HL-60 (cell line): ENCODE measurements at regions not wholly inside any gene's neighbourhood (a gene's known extent, or its start where the extent isn't known, plus 50 kb on each side); places are given as distances from the start of the nearest gene placed in this dataset.

Experiments used
- CTCF ChIP-seq: IDR thresholded peaks from one replicate; pipeline ENCODE4 v1.5.1; 2011; ENCODE audit warnings: low read length, control low read depth, inconsistent platforms; ENCODE audit not compliant: insufficient read depth
- GABPA ChIP-seq: IDR thresholded peaks from 2 replicates; pipeline ENCODE4 v1.6.1; 2012; ENCODE audit warnings: low read depth
- POLR2AphosphoS5 ChIP-seq: IDR thresholded peaks from 2 replicates; pipeline ENCODE4 v1.6.1; 2012; ENCODE audit warnings: low read depth
- SPI1 ChIP-seq: IDR thresholded peaks from 2 replicates; pipeline ENCODE4 v1.6.1; 2012; ENCODE audit warnings: low read depth, mild to moderate bottlenecking, borderline replicate concordance
- TF ChIP-seq, protein P1 (sequence below): IDR thresholded peaks from 2 replicates; pipeline ENCODE4 v1.6.1; 2012; ENCODE audit warnings: low read depth; ENCODE audit not compliant: insufficient replicate concordance

- no peak for TF ChIP-seq CTCF
- TF ChIP-seq, protein P1, sequence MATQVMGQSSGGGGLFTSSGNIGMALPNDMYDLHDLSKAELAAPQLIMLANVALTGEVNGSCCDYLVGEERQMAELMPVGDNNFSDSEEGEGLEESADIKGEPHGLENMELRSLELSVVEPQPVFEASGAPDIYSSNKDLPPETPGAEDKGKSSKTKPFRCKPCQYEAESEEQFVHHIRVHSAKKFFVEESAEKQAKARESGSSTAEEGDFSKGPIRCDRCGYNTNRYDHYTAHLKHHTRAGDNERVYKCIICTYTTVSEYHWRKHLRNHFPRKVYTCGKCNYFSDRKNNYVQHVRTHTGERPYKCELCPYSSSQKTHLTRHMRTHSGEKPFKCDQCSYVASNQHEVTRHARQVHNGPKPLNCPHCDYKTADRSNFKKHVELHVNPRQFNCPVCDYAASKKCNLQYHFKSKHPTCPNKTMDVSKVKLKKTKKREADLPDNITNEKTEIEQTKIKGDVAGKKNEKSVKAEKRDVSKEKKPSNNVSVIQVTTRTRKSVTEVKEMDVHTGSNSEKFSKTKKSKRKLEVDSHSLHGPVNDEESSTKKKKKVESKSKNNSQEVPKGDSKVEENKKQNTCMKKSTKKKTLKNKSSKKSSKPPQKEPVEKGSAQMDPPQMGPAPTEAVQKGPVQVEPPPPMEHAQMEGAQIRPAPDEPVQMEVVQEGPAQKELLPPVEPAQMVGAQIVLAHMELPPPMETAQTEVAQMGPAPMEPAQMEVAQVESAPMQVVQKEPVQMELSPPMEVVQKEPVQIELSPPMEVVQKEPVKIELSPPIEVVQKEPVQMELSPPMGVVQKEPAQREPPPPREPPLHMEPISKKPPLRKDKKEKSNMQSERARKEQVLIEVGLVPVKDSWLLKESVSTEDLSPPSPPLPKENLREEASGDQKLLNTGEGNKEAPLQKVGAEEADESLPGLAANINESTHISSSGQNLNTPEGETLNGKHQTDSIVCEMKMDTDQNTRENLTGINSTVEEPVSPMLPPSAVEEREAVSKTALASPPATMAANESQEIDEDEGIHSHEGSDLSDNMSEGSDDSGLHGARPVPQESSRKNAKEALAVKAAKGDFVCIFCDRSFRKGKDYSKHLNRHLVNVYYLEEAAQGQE, result no peak
- TF ChIP-seq POLR2AphosphoS5, result no peak
- TF ChIP-seq SPI1, result no peak
- TF ChIP-seq GABPA, result no peak
Observed at GRCh38 chr16:25613931-25614330, 77.8 kb upstream of the HS3ST4 start.
